Keratinocyte (primary cell): ENCODE measurements at regions not wholly inside any gene's neighbourhood (a gene's known extent, or its start where the extent isn't known, plus 50 kb on each side); places are given as distances from the start of the nearest gene placed in this dataset.

ENCODE experiments used
- CTCF ChIP-seq, 3 experiments: IDR thresholded peaks in 1 of 3; conservative IDR thresholded peaks in 1 of 3; optimal IDR thresholded peaks in 1 of 3; 2 replicates in 2 of 3; 3 replicates in 1 of 3; pipeline versions ENCODE3 to v1.5.1; 2011; ENCODE audit warnings: low read length in 3 of 3, mild to moderate bottlenecking in 3 of 3, moderate library complexity in 2 of 3, control low read depth in 1 of 3, inconsistent platforms in 1 of 3; ENCODE audit not compliant: insufficient read depth in 2 of 3; ENCODE audit errors: extremely low read depth in 1 of 3
- EZH2 ChIP-seq: IDR thresholded peaks from one replicate; pipeline ENCODE4 v1.6.1; 2012; ENCODE audit warnings: inconsistent platforms, mild to moderate bottlenecking, low read length, moderate library complexity

GRCh38 chr2:117330641-117331040 lies 483.9 kb upstream of the DDX18 start:
- TF ChIP-seq CTCF (optimal IDR thresholded peaks at IDR 0.05 in 1 of 3, IDR thresholded peaks at IDR 0.05 in 1 of 3, conservative IDR thresholded peaks at IDR 0.05 in 1 of 3; ENCODE audit: extremely low read depth in 1 of 3, insufficient read depth in 2 of 3, low read length in 3 of 3) = no peak
- no peak for TF ChIP-seq EZH2
